ENCODE measurements at regions not wholly inside any gene's neighbourhood (a gene's known extent, or its start where the extent isn't known, plus 50 kb on each side); places are given as distances from the start of the nearest gene placed in this dataset.

- TF ChIP-seq, protein P1, sequence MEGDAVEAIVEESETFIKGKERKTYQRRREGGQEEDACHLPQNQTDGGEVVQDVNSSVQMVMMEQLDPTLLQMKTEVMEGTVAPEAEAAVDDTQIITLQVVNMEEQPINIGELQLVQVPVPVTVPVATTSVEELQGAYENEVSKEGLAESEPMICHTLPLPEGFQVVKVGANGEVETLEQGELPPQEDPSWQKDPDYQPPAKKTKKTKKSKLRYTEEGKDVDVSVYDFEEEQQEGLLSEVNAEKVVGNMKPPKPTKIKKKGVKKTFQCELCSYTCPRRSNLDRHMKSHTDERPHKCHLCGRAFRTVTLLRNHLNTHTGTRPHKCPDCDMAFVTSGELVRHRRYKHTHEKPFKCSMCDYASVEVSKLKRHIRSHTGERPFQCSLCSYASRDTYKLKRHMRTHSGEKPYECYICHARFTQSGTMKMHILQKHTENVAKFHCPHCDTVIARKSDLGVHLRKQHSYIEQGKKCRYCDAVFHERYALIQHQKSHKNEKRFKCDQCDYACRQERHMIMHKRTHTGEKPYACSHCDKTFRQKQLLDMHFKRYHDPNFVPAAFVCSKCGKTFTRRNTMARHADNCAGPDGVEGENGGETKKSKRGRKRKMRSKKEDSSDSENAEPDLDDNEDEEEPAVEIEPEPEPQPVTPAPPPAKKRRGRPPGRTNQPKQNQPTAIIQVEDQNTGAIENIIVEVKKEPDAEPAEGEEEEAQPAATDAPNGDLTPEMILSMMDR (IDR thresholded peaks at IDR 0.05), result no peak
- TF ChIP-seq POLR2A (IDR thresholded peaks at IDR 0.05), result no peak
Measured at GRCh38 chr2:147647816-147648215, 197.0 kb upstream of the ACVR2A start.

All from uterus (tissue), 2 donors.